ENCODE measurements at regions not wholly inside any gene's neighbourhood (a gene's known extent, or its start where the extent isn't known, plus 50 kb on each side); places are given as distances from the start of the nearest gene placed in this dataset.

GRCh38 chr12:125949471-125949870, 884.2 kb downstream of the AACS start:
- POLR2A ChIA-PET (ENCODE audit: unreplicated experiment), result no interaction called here
- TF ChIP-seq CTCF (conservative IDR thresholded peaks at IDR 0.05), result no peak
- no peak for TF ChIP-seq EZH2 (IDR thresholded peaks at IDR 0.05; ENCODE audit: low read depth)
- Histone ChIP-seq H3K9me3 (ENCODE audit: insufficient read depth, low read depth) (no peaks in the 10 kb centered on the region), H3K9me2 (ENCODE audit: insufficient read depth) (no peaks in the 10 kb centered on the region), H4K20me1 (ENCODE audit: insufficient read depth) (no peaks in the 10 kb centered on the region), H3K27ac (no peak overlapping the region), H3F3A (ENCODE audit: insufficient read depth, low read depth) (no peaks in the 10 kb centered on the region), H3K4me3 (no peak overlapping the region), H2AFZ (no peak overlapping the region), H3K27me3 (ENCODE audit: insufficient read depth, low read depth) (no peaks in the 10 kb centered on the region), H3K36me3 (ENCODE audit: low read depth) (no peaks in the 10 kb centered on the region), H3K4me1 (replicated peaks; ENCODE audit: insufficient read depth) (no peaks in the 10 kb centered on the region), H3K79me2 (ENCODE audit: low read depth) (no peaks in the 10 kb centered on the region), H3K4me2 (no peak overlapping the region)
- intact Hi-C loops (cut with micrococcal nuclease; ENCODE audit: unreplicated experiment), result no loop called here
- DNase-seq, result no peak
- CTCF ChIA-PET, result no interaction called here
- BruUV-seq (replicated peaks), result no TSS peak

GRCh38 chr12:125954362-125954761, 889.1 kb downstream of the AACS start:
- DNase-seq, result no peak
- Histone ChIP-seq H3K36me3 (ENCODE audit: low read depth) (no peaks in the 10 kb centered on the region), H3K4me1 (replicated peaks; ENCODE audit: insufficient read depth) (no peaks in the 10 kb centered on the region), H3K27ac (no peak overlapping the region), H3F3A (ENCODE audit: insufficient read depth, low read depth) (no peaks in the 10 kb centered on the region), H3K4me2 (no peak overlapping the region), H3K4me3 (no peak overlapping the region), H3K79me2 (ENCODE audit: low read depth) (no peaks in the 10 kb centered on the region), H3K9me3 (ENCODE audit: insufficient read depth, low read depth) (no peaks in the 10 kb centered on the region), H2AFZ (no peak overlapping the region), H3K27me3 (ENCODE audit: insufficient read depth, low read depth) (no peaks in the 10 kb centered on the region), H3K9me2 (ENCODE audit: insufficient read depth) (no peaks in the 10 kb centered on the region), H4K20me1 (ENCODE audit: insufficient read depth) (no peaks in the 10 kb centered on the region)
- POLR2A ChIA-PET (ENCODE audit: unreplicated experiment), result no interaction called here
- intact Hi-C loops (cut with micrococcal nuclease; ENCODE audit: unreplicated experiment), result no loop called here
- no peak for TF ChIP-seq CTCF (conservative IDR thresholded peaks at IDR 0.05)
- no peak for TF ChIP-seq EZH2 (IDR thresholded peaks at IDR 0.05; ENCODE audit: low read depth)
- CTCF ChIA-PET, result no interaction called here
- no TSS peak for BruUV-seq (replicated peaks)

- H3K9me3 ChIP-seq (ENCODE audit: insufficient read depth, low read depth), result no peaks in the 10 kb centered on the region
- BruUV-seq (replicated peaks), result no TSS peak
- CTCF ChIA-PET, result no interaction called here
Observed at GRCh38 chr12:125956186-125956585, 891.0 kb downstream of the AACS start.

More at GRCh38 chr12:125956186-125956585, 891.0 kb downstream of the AACS start:
- H3F3A ChIP-seq (ENCODE audit: insufficient read depth, low read depth), result no peaks in the 10 kb centered on the region
- intact Hi-C loops (cut with micrococcal nuclease; ENCODE audit: unreplicated experiment), result no loop called here
- DNase-seq, result no peak
- H3K79me2 ChIP-seq (ENCODE audit: low read depth), result no peaks in the 10 kb centered on the region
- H3K36me3 ChIP-seq (ENCODE audit: low read depth), result no peaks in the 10 kb centered on the region
- no peaks in the 10 kb centered on the region for H3K9me2 ChIP-seq (ENCODE audit: insufficient read depth)
- H2AFZ ChIP-seq, result no peak overlapping the region
- no peaks in the 10 kb centered on the region for H4K20me1 ChIP-seq (ENCODE audit: insufficient read depth)
- no peak overlapping the region for H3K27ac ChIP-seq
- H3K4me3 ChIP-seq, result no peak overlapping the region
- TF ChIP-seq EZH2 (IDR thresholded peaks at IDR 0.05; ENCODE audit: low read depth), result no peak
- TF ChIP-seq CTCF (conservative IDR thresholded peaks at IDR 0.05), result no peak
- no peaks in the 10 kb centered on the region for H3K4me1 ChIP-seq (replicated peaks; ENCODE audit: insufficient read depth)
- no peak overlapping the region for H3K4me2 ChIP-seq
- no peaks in the 10 kb centered on the region for H3K27me3 ChIP-seq (ENCODE audit: insufficient read depth, low read depth)
- POLR2A ChIA-PET (ENCODE audit: unreplicated experiment), result no interaction called here
